Vagina (tissue), 2 donors: ENCODE measurements at regions not wholly inside any gene's neighbourhood (a gene's known extent, or its start where the extent isn't known, plus 50 kb on each side); places are given as distances from the start of the nearest gene placed in this dataset.

Source experiments
- DNase-seq, 2 donors: peaks; one replicate each; pipeline ENCODE4 v3.0.0-alpha.2; 2017; ENCODE audit errors: extremely low spot score in 2 of 2
- H3K27ac ChIP-seq: fragments of 200-600 bp; sonication (generic); one replicate; pipeline ENCODE4 v1.5.1; 2019
- H3K27me3 ChIP-seq: fragments of 200-600 bp; sonication (generic); one replicate; pipeline ENCODE4 v1.5.1; 2019
- H3K36me3 ChIP-seq, 2 donors: fragments of 200-600 bp; sonication (generic); one replicate each; pipeline ENCODE4 v1.5.1; 2017 to 2019
- H3K4me1 ChIP-seq: fragments of 200-600 bp; sonication (generic); one replicate; pipeline ENCODE4 v1.5.1; 2019
- H3K4me3 ChIP-seq, 2 donors: fragments of 200-600 bp; sonication (generic); 1 replicate in 1 of 2; 2 replicates in 1 of 2; pipeline ENCODE4 v1.5.1; 2016 to 2019
- H3K9me3 ChIP-seq: fragments of 200-600 bp; sonication (generic); one replicate; pipeline ENCODE4 v1.5.1; 2019
- POLR2A ChIP-seq, 2 donors: fragments of 450-650 bp; IDR thresholded peaks; one replicate each; pipeline ENCODE4 v1.6.1; 2017; ENCODE audit warnings: antibody characterized with exemption in 2 of 2, mild to moderate bottlenecking in 2 of 2, moderate library complexity in 2 of 2
- POLR2AphosphoS5 ChIP-seq, 2 donors: sonication (generic); formaldehyde crosslinking; IDR thresholded peaks; one replicate each; pipeline ENCODE4 v1.9.0; 2017; ENCODE audit warnings: antibody characterized with exemption in 2 of 2, mild to moderate bottlenecking in 2 of 2, low read depth in 1 of 2; ENCODE audit not compliant: insufficient read depth in 1 of 2
- intact Hi-C: fragments of 100-400 bp; cut with DNase I; formaldehyde crosslinking; loops from one replicate; pipeline ENCODE4 v1.15.1; 2023
- TF ChIP-seq, protein P1 (sequence below), 3 experiments: fragments of 450-650 bp in 2 of 3; fragments of 200-600 bp in 1 of 3; sonication (generic) in 1 of 3; IDR thresholded peaks; one replicate each; pipeline ENCODE4 v1.5.1; 2017 to 2019; ENCODE audit warnings: antibody characterized with exemption in 3 of 3, mild to moderate bottlenecking in 2 of 3, moderate library complexity in 2 of 3

- Histone ChIP-seq H3K27ac (no peak overlapping the region), H3K36me3 (no peaks in the 10 kb centered on the region), H3K4me3 (no peak overlapping the region), H3K4me1 (no peaks in the 10 kb centered on the region), H3K27me3 (no peaks in the 10 kb centered on the region), H3K9me3 (no peaks in the 10 kb centered on the region)
- intact Hi-C loops = no loop called here
- no peak for TF ChIP-seq POLR2AphosphoS5 (IDR thresholded peaks at IDR 0.05; ENCODE audit: insufficient read depth in 1 of 2, low read depth in 1 of 2)
- TF ChIP-seq, protein P1, sequence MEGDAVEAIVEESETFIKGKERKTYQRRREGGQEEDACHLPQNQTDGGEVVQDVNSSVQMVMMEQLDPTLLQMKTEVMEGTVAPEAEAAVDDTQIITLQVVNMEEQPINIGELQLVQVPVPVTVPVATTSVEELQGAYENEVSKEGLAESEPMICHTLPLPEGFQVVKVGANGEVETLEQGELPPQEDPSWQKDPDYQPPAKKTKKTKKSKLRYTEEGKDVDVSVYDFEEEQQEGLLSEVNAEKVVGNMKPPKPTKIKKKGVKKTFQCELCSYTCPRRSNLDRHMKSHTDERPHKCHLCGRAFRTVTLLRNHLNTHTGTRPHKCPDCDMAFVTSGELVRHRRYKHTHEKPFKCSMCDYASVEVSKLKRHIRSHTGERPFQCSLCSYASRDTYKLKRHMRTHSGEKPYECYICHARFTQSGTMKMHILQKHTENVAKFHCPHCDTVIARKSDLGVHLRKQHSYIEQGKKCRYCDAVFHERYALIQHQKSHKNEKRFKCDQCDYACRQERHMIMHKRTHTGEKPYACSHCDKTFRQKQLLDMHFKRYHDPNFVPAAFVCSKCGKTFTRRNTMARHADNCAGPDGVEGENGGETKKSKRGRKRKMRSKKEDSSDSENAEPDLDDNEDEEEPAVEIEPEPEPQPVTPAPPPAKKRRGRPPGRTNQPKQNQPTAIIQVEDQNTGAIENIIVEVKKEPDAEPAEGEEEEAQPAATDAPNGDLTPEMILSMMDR (IDR thresholded peaks at IDR 0.05) = no peak
- DNase-seq = no peak
These were observed 550.7 kb upstream of the LMCD1 start for GRCh38 chr3:7950890-7951289.

DNA sequence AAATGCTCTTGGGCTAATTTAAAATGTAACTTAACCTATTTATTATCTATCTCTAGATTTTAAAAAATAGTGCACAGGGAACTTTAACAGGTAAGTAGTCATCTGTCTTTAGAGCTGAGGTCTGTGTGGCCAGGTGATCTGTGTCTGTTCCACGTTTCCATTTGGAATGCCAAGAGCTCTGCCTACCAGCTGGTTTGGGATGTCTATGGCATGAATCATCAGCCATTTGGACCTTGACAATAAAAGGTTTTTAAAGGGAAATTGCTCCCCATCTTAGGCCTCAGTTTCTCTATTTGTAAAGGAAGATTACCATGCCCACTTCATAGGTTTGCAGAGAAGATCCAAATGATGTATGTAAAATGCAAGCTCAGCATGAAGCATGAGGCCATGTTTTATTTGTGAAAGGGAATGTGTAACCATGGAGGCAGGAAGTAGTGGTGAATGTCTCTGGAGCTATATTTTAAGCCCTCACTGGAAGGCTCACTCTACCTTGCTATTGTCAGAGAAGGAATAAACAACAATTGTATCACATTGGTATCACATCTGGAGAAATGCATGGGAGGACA, 548.1 kb upstream of the LMCD1 start:
- H3K36me3 ChIP-seq = no peaks in the 10 kb centered on the region
- no peak for DNase-seq
- TF ChIP-seq, protein P1 (IDR thresholded peaks at IDR 0.05) = no peak
- TF ChIP-seq POLR2A (IDR thresholded peaks at IDR 0.05) = no peak
- TF ChIP-seq POLR2AphosphoS5 (IDR thresholded peaks at IDR 0.05; ENCODE audit: insufficient read depth in 1 of 2, low read depth in 1 of 2) = no peak
- intact Hi-C loops = no loop called here
- H3K9me3 ChIP-seq = no peaks in the 10 kb centered on the region
- no peaks in the 10 kb centered on the region for H3K4me1 ChIP-seq
- H3K27me3 ChIP-seq = no peaks in the 10 kb centered on the region
- H3K27ac ChIP-seq = no peak overlapping the region
- no peak overlapping the region for H3K4me3 ChIP-seq

DNA sequence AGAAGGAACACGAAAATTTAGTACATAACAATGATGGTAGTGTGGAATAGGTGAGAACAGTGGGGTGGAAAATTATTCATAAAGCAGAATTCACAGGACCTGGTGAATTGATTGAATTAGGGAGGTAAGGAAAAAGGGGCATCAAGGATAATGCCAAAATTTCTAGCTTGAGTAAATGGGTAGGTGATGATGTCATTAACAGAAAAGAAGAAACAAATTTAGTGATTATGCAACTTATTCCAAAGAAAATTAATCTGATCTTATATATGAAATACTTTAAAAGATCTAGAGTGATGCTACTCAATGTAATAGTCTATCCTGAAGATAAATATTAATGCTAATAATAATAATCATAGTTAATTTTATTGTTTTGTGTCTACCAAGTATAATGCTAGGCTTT, 544.6 kb upstream of the LMCD1 start:
- TF ChIP-seq POLR2A (IDR thresholded peaks at IDR 0.05) (no peak), POLR2AphosphoS5 (IDR thresholded peaks at IDR 0.05; ENCODE audit: insufficient read depth in 1 of 2, low read depth in 1 of 2) (no peak)
- TF ChIP-seq, protein P1 (IDR thresholded peaks at IDR 0.05) = no peak
- H3K36me3 ChIP-seq = no peaks in the 10 kb centered on the region
- intact Hi-C loops = no loop called here
- no peaks in the 10 kb centered on the region for H3K27me3 ChIP-seq
- H3K4me1 ChIP-seq = no peaks in the 10 kb centered on the region
- no peak for DNase-seq
- H3K4me3 ChIP-seq = no peak overlapping the region
- no peaks in the 10 kb centered on the region for H3K9me3 ChIP-seq
- no peak overlapping the region for H3K27ac ChIP-seq

DNA sequence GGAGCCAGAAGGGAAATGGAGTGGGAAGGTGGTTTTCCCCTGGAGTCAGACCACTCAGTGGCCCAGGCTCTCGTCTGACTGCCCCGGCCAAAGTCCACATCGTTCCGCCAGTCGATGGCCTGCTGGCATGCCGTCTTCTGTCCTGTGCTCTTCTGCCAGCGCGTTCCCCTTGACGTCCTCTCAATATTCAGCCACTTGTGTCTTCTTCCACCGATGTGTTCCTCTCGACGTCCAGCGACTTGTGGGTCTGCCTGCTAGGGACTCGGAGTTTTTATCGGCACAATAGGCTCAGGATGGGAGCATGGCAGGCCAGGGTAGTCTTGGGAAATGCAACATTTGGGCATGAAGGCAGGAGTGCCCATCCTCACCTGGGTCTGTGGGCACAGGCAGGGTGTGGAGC, 542.5 kb upstream of the LMCD1 start:
- no peaks in the 10 kb centered on the region for H3K36me3 ChIP-seq
- no peak for TF ChIP-seq POLR2A (IDR thresholded peaks at IDR 0.05)
- no peaks in the 10 kb centered on the region for H3K27me3 ChIP-seq
- intact Hi-C loops = no loop called here
- no peak overlapping the region for H3K27ac ChIP-seq
- no peak for DNase-seq
- no peak overlapping the region for H3K4me3 ChIP-seq
- H3K4me1 ChIP-seq = no peaks in the 10 kb centered on the region
- no peaks in the 10 kb centered on the region for H3K9me3 ChIP-seq

DNA sequence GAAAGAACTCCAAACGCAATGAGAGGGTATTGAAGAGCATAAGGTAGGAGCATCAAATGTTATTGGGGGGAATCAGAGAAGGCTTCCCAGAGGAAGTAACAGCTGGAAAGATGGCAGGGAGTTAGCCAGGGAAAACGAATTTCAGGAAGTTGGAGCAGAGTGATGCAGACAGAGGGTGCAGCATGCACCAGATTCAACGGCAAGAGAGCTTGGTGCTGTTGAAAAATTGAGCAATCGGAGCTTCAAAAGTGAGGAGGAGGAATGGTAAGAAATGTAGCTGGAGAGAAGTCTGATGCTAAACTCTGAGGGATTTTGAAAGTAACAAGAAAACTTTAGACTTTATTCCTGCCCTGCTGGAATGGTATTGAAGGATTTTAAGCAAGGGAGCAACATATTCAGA, 541.0 kb upstream of the LMCD1 start:
- H3K4me3 ChIP-seq = no peak overlapping the region
- TF ChIP-seq, protein P1 (IDR thresholded peaks at IDR 0.05) = no peak
- TF ChIP-seq POLR2A (IDR thresholded peaks at IDR 0.05) (no peak), POLR2AphosphoS5 (IDR thresholded peaks at IDR 0.05; ENCODE audit: insufficient read depth in 1 of 2, low read depth in 1 of 2) (no peak)
- intact Hi-C loops = no loop called here
- H3K9me3 ChIP-seq = no peaks in the 10 kb centered on the region
- DNase-seq = no peak
- no peaks in the 10 kb centered on the region for H3K27me3 ChIP-seq
- no peaks in the 10 kb centered on the region for H3K4me1 ChIP-seq
- H3K36me3 ChIP-seq = no peaks in the 10 kb centered on the region
- H3K27ac ChIP-seq = no peak overlapping the region
